Calu3 (cell line): ENCODE measurements at regions not wholly inside any gene's neighbourhood (a gene's known extent, or its start where the extent isn't known, plus 50 kb on each side); places are given as distances from the start of the nearest gene placed in this dataset.

Experiments
- BruUV-seq: library from RNA; stranded (reverse); fragments of 400-500 nt; replicated peaks from 2 replicates; lab custom pipeline; 2021; lab: Mats Ljungman, UMichigan
- CTCF ChIA-PET: fragments of 300-600 bp; sonication (Branson Sonifier 250); formaldehyde crosslinking; loops from one replicate; lab custom pipeline; 2022; ENCODE audit warnings: antibody characterized with exemption; lab: Charles Lee
- DNase-seq: peaks from one replicate; pipeline ENCODE4 v3.0.0; 2022
- H3K27ac Mint-ChIP-seq: one replicate; pipeline ENCODE4 v1.8.0; 2022; ENCODE audit warnings: mixed read lengths; ENCODE audit not compliant: unreplicated experiment
- H3K27me3 Mint-ChIP-seq: one replicate; pipeline ENCODE4 v1.8.0; 2022; ENCODE audit warnings: mixed read lengths; ENCODE audit not compliant: unreplicated experiment
- H3K36me3 Mint-ChIP-seq: one replicate; pipeline ENCODE4 v1.8.0; 2022; ENCODE audit warnings: mild to moderate bottlenecking, moderate library complexity, mixed read lengths; ENCODE audit not compliant: insufficient read depth, unreplicated experiment
- H3K4me1 Mint-ChIP-seq: one replicate; pipeline ENCODE4 v1.8.0; 2022; ENCODE audit warnings: mild to moderate bottlenecking, low read depth, mixed read lengths; ENCODE audit not compliant: unreplicated experiment
- H3K4me3 Mint-ChIP-seq: one replicate; pipeline ENCODE4 v1.8.0; 2022; ENCODE audit warnings: mild to moderate bottlenecking, low read depth, moderate library complexity, mixed read lengths; ENCODE audit not compliant: unreplicated experiment
- H3K9me3 Mint-ChIP-seq: one replicate; pipeline ENCODE4 v1.8.0; 2022; ENCODE audit warnings: low read depth, mixed read lengths; ENCODE audit not compliant: unreplicated experiment
- CTCF ChIP-seq: fragments of 200-600 bp; IDR thresholded peaks from one replicate; pipeline ENCODE4 v1.8.0; 2022; ENCODE audit warnings: antibody characterized with exemption; ENCODE audit not compliant: unreplicated experiment
- intact Hi-C: fragments of 100-400 bp; cut with micrococcal nuclease; formaldehyde crosslinking; loops from one replicate; pipeline ENCODE4 v1.10.0; 2022; ENCODE audit not compliant: unreplicated experiment

- DNase-seq = no peak
- CTCF ChIA-PET = no interaction called here
- intact Hi-C loops = no loop called here
- BruUV-seq = no TSS peak
- Mint-ChIP-seq H3K4me3 (no peak overlapping the region), H3K27ac (no peak overlapping the region), H3K36me3 (no peaks in the 10 kb centered on the region), H3K27me3 (no peaks in the 10 kb centered on the region), H3K4me1 (no peaks in the 10 kb centered on the region), H3K9me3 (peaks cover 16% of the 10 kb centered on the region)
- TF ChIP-seq CTCF = no peak
These were observed 273.3 kb upstream of the LCORL start for GRCh38 chr4:18294846-18295245.

GRCh38 chr4:18294021-18294420 lies 272.5 kb upstream of the LCORL start:
- Mint-ChIP-seq H3K27me3 (no peaks in the 10 kb centered on the region), H3K9me3 (peaks cover 19% of the 10 kb centered on the region), H3K4me3 (no peak overlapping the region), H3K27ac (no peak overlapping the region), H3K36me3 (no peaks in the 10 kb centered on the region), H3K4me1 (no peaks in the 10 kb centered on the region)
- CTCF ChIA-PET = no interaction called here
- no peak for TF ChIP-seq CTCF
- DNase-seq = no peak
- intact Hi-C loops = no loop called here
- BruUV-seq = no TSS peak

GRCh38 chr4:18292411-18292810 lies 270.9 kb upstream of the LCORL start:
- peaks cover 16% of the 10 kb centered on the region for H3K9me3 Mint-ChIP-seq
- H3K4me1 Mint-ChIP-seq = no peaks in the 10 kb centered on the region
- intact Hi-C loops = no loop called here

GRCh38 chr4:18291981-18292380 lies 270.4 kb upstream of the LCORL start:
- intact Hi-C loops = no loop called here
- Mint-ChIP-seq H3K9me3 (peaks cover 14% of the 10 kb centered on the region), H3K27me3 (no peaks in the 10 kb centered on the region), H3K4me1 (no peaks in the 10 kb centered on the region), H3K36me3 (no peaks in the 10 kb centered on the region), H3K4me3 (no peak overlapping the region), H3K27ac (no peak overlapping the region)
- DNase-seq = no peak
- CTCF ChIA-PET = no interaction called here
- TF ChIP-seq CTCF = no peak
- no TSS peak for BruUV-seq

More at GRCh38 chr4:18292411-18292810, 270.9 kb upstream of the LCORL start:
- DNase-seq = no peak
- no TSS peak for BruUV-seq
- Mint-ChIP-seq H3K27me3 (no peaks in the 10 kb centered on the region), H3K36me3 (no peaks in the 10 kb centered on the region), H3K27ac (no peak overlapping the region), H3K4me3 (no peak overlapping the region)
- TF ChIP-seq CTCF = no peak
- CTCF ChIA-PET = no interaction called here

- no TSS peak for BruUV-seq
- CTCF ChIA-PET = no interaction called here
These were observed 269.7 kb upstream of the LCORL start for GRCh38 chr4:18291256-18291655.

More at GRCh38 chr4:18291256-18291655, 269.7 kb upstream of the LCORL start:
- no peaks in the 10 kb centered on the region for H3K36me3 Mint-ChIP-seq
- DNase-seq = no peak
- H3K4me3 Mint-ChIP-seq = no peak overlapping the region
- no peak overlapping the region for H3K27ac Mint-ChIP-seq
- intact Hi-C loops = no loop called here
- H3K9me3 Mint-ChIP-seq = peaks cover 14% of the 10 kb centered on the region
- H3K27me3 Mint-ChIP-seq = no peaks in the 10 kb centered on the region
- no peaks in the 10 kb centered on the region for H3K4me1 Mint-ChIP-seq
- TF ChIP-seq CTCF = no peak
